ENCODE measurements at regions not wholly inside any gene's neighbourhood (a gene's known extent, or its start where the extent isn't known, plus 50 kb on each side); places are given as distances from the start of the nearest gene placed in this dataset.
"Not testable (repeated sequence)": the region's sequence is repeated elsewhere in the genome, so short reads cannot be mapped to it uniquely, and the experiment has no call there.

DNA sequence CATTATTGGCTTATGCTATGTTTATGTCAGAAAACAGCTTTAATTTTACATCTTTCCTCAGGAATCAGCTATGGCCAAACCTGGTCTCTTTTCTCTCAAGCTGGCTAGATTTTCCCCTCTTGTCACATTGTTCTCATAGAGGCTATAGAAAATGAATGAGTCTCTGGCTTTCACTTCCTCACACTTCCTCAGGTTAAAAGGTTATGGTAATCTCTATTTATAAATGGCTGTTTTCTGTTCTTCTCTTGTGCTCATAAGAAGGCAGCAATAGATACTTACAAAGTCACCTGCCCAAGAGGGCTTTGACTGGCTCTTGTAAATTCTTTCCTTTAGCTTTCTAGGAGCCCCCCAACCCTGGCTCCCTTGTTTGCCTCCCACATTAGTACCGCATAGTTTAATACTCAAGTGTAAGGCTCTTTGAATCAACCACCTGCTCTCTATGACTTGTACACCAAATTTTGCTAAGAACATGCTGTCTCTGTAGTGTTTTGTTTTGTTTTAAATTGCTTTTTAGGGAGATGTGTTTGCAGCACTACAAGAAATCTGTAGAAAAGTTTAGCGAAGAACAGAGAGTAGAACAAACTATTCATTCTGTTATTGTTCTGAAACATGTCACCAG is 897.4 kb upstream of the CITED2 start:
- in situ Hi-C loops (cut with MboI; ENCODE audit: low sequenced_read_pairs): no loop called here

DNA sequence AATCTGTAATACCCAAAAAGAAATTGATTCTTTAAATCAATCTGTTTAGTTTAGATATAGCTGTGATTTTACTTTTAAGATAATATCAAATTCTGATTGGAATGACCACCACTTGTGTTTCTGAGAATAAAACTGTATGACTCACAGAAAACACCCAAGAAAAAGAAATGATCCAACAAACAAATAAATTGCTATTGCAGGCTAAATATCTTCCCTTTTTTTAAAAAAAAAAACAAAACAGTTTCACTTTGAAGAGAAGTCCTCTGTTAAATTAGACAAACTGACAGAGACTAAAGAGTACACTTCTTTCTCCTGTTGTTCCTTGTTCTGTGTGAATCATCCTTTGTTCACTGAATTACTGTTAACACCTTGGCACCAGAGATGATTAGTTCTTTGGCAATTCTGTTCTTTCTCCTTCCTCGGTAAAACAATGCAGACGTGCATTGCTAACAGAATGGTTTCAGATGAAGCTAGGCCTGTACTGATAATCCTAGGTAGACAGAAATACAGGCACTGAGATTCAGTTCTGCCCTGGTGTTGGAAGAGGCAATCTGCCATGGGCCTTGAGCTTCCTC is 895.2 kb upstream of the CITED2 start:
- in situ Hi-C loops (cut with MboI; ENCODE audit: low sequenced_read_pairs): no loop called here

DNA sequence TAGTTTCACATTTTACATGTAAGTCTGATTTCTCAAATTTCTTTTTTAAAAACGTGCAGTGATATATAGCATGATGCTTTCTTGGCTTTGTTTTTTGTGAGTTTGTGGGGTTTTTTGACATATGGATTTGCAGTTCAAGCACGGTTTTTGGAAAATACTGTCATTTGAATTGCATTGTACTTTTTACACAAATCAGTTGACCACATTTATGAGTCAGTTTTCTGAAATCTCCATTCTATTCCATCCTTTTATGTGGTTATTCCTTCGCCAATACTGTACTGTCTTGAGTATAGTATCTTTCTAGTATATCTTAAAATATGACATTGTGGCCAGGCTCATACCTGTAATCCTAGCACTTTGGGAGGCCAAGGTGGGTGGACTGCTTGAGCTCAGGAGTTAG is 890.0 kb upstream of the CITED2 start:
- in situ Hi-C loops (cut with MboI; ENCODE audit: low sequenced_read_pairs): no loop called here

- in situ Hi-C loops (cut with MboI; ENCODE audit: low sequenced_read_pairs): not testable (repeated sequence)
These were observed 883.9 kb upstream of the CITED2 start for GRCh38 chr6:140258302-140258701.

- in situ Hi-C loops (cut with MboI; ENCODE audit: low sequenced_read_pairs): no loop called here
These were observed 881.8 kb upstream of the CITED2 start for GRCh38 chr6:140256248-140256647.

- in situ Hi-C loops (cut with MboI; ENCODE audit: low sequenced_read_pairs): no loop called here
These were observed 878.6 kb upstream of the CITED2 start for GRCh38 chr6:140253096-140253495.

GRCh38 chr6:140252099-140252498 is 877.7 kb upstream of the CITED2 start:
- in situ Hi-C loops (cut with MboI; ENCODE audit: low sequenced_read_pairs): no loop called here

DNA sequence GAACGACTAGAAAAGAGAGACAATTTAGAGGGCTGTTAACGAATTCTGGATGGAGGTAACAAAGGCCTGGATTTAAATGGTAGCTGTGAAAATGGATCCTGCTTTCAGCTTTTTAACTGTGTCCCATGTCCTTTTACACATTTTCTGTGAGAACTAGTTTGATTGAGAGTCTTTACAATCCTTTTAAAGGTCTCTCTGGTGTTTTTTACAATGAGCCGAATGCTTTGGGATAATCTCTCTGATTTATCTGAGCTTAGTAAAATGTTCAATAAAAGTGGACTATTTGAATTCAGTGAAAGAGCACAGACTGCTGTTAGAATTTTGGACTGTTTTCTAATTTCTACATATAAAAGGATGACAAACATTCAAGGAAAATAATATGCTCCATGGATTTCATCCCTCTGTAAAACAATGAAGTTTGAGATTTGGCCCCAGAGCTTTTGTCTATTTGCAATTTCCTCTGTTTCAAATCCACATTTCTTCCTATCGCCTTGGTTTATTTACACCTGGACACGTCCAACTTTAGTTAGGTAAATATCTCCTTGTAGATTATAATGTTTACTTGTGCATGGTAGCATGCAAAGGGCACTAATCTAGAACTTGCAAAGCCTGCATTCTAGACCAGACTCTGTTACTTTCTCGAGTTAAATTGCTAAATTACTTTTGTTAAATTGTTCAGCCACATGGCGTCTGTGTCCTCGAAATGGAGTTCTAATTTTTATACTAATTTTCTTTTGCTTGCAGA is 871.0 kb upstream of the CITED2 start:
- in situ Hi-C loops (cut with MboI; ENCODE audit: low sequenced_read_pairs): no loop called here

DNA sequence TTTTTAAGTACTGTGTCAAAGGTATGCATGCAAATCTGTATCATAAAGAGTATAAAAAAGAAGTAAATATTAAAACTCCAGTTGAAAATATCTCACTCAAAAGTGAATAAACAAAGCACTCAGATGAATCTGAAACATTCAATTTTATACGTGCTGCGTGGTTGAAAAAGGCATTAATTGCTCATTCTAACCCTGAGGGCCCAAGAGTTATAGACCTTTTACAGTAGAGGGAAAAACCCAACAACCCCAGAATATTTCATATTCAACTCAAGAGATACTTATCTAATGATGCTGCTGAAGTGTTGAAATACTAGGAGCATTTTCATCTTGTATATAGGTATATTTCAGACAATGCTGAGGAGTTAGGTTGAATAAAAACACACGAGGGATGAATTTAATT is 862.8 kb upstream of the CITED2 start:
- in situ Hi-C loops (cut with MboI; ENCODE audit: low sequenced_read_pairs): no loop called here

DNA sequence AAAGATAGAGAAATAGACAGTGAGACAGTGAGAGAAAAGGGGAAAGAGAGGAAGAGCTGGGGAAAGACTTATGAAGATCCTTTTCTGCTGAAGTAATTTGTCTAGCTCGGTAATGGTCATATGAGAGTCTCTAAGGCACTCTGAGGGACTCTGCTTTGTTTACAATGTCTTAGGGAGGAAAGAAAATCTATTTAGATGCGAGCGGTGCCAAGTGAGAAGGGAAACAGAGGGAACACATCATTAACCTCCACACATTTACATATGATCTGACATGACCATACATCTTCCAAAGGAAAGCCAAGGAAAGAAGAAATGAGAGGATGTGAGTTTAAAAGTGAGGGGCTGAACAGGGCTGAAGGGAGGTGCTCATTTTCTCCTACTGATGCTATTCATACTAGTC is 862.3 kb upstream of the CITED2 start:
- in situ Hi-C loops (cut with MboI; ENCODE audit: low sequenced_read_pairs): no loop called here

DNA sequence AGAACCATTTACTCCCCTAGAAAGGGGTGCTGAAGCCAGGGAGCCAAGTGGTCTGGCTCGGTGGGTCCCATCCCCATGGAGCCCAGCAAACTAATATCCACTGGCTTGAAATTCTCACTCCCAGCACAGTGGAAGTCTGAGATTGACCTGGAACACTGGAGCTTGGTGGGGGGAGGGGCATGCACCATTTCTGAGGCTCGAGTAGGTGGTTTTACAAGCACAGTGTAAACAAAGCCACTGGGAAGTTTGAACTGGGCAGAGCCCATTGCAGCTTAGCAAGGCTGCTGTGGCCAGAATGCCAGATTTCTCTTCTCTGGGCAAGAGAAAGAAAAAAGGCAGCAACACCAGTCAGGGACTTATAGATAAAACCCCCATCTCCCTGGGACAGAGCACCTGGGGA is 855.8 kb upstream of the CITED2 start:
- in situ Hi-C loops (cut with MboI; ENCODE audit: low sequenced_read_pairs): no loop called here

DNA sequence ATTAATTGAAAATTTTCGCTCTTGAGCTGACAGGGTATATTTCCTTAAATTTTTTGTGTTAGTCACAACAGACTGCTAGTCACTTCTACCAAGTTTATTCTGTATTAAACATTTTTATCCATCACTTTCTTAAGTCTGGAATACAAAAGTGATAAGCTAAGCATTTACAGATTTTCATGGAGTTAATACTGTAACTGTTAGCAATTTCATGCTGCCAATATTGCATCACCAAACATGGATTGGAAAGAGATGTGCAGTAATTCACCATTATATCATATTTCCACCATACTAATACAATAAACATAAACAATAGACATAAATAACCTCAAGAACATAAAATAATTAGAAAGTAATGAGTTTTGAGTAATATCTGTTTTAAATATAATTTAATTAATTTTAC is 854.0 kb upstream of the CITED2 start:
- in situ Hi-C loops (cut with MboI; ENCODE audit: low sequenced_read_pairs): no loop called here

DNA sequence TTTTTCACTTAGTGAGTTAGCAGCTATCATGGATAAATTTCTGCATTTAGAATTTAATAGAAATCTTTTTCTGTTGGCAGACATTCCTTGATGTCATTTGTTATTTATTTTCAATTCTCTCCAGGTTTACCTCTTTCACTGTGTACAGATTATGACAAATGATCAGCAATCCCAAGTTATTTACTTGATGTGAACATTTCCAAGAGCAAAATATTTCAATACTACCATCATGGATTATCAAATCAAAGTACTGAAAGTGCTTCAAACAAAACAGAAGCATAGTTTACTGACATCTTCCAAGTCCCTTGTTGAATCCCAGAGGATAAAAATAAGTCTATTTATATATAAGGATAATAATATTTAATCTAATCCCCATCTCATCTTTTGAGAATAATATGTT is 852.2 kb upstream of the CITED2 start:
- in situ Hi-C loops (cut with MboI; ENCODE audit: low sequenced_read_pairs): no loop called here

GRCh38 chr6:140225701-140226436 is 851.4 kb upstream of the CITED2 start:
- in situ Hi-C loops (cut with MboI; ENCODE audit: low sequenced_read_pairs): no loop called here

DNA sequence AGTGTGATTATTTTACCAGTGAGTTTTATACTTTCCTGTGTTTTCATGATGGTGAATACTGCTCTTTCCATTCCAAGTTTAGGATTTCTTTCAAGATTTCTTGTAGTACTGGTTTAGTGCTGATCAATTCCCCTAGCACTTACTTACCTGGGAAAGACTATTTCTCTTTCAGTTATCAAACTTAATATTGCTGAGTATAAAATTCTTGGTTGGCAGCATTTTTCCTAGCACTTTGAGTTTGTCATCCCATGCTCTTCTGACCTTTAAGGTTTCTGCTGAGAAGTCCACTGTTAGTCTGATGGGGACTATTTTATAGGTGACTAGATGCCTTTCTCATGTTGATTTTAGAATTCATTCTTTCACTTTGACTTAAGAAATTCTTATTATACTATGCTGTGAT is 842.8 kb upstream of the CITED2 start:
- in situ Hi-C loops (cut with MboI; ENCODE audit: low sequenced_read_pairs): no loop called here

DNA sequence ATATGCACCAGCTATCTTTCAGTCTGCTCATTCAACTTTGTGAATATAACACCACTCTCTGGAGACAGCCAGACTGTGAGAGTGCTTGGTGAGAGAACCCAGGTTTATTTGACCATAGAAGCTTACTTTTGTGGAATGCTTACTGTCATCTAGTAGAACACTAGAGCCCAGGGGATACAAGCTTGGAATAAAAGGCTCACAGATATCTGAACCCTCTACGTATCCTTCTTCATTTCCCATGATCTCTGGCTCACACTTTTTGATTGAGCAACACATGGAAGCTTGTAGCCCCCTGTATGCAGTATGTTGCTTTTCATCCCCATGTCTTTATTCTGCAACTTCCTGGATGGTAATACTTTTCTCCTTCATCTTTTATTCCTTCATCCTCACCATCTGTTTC is 835.3 kb upstream of the CITED2 start:
- in situ Hi-C loops (cut with MboI; ENCODE audit: low sequenced_read_pairs): no loop called here

- in situ Hi-C loops (cut with MboI; ENCODE audit: low sequenced_read_pairs): no loop called here
These were observed 833.8 kb upstream of the CITED2 start for GRCh38 chr6:140208286-140208685.

DNA sequence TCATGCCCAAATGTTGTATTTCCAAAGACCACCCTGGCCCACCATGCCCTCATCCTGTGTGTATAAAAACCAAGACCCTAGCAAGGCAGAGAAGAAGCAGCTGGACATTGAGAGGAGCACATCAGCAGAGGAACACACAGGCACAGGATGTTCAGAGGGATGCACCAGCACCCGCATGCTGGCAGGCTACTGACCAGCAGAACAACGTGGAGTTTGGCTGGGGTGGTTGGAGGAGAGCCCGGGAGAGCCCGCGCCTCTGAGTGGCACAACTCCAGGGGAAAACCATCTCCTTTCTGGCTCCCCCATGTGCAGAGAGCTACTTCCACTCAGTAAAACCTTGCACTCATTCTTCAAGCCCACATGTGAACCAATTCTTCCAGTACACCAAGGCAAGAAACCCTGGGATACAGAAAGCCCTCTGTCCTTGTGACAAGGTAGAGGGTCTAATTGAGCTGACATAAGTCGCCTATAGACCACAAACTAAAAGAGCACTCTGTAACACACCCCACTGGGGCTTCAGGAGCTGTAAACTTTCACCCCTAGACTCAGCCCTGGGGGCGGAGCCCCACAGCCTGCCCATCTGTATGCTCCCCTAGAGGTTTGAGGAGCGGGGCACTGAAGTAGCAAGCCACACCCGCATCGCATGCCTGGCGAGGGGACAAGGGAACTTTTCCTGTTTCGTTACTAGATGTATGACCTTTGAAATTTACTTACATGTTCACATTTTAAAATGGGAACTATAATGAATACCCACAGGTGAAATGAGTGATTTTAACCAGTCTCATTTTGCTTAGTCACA is 831.5 kb upstream of the CITED2 start:
- in situ Hi-C loops (cut with MboI; ENCODE audit: low sequenced_read_pairs): no loop called here

- in situ Hi-C loops (cut with MboI; ENCODE audit: low sequenced_read_pairs): no loop called here
These were observed 829.7 kb upstream of the CITED2 start for GRCh38 chr6:140204154-140204553.

DNA sequence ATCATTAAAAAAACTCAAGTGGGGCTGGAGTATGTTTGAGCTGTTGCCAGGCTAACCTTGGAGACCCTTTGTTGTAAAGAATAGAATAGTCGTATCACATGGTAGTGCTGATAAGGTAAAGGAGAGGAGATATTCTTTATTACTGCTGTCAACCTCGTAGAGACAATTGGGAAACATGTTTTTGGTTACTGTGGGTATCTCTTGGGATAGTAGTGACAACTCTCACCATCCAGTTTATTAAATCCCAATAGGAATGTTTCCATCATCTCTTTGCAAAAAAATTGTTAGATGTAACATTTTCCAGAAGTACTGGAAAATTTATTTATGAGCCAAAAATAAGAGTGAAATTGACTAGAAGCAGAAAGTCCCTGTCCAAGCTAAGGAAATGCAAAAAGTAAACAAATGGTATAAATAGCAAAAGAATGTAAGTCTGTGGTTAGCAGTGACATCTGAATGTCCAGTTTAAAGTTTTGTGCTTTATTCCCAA is 829.3 kb upstream of the CITED2 start:
- in situ Hi-C loops (cut with MboI; ENCODE audit: low sequenced_read_pairs): no loop called here
